GM12878 (cell line): ENCODE measurements at regions not wholly inside any gene's neighbourhood (a gene's known extent, or its start where the extent isn't known, plus 50 kb on each side); places are given as distances from the start of the nearest gene placed in this dataset.

Experiments used
- ATAC-seq: fragments of 200-7000 bp; cut with Tn5 transposase; 3 replicates; pipeline ENCODE4 v1.9.1; 2020; ENCODE audit warnings: mild to moderate bottlenecking, moderate library complexity
- BruUV-seq: library from RNA; stranded (reverse); fragments of 400-500 nt; replicated peaks from 2 replicates; lab custom pipeline; 2021; lab: Mats Ljungman, UMichigan
- CTCF ChIA-PET: fragments of 300-600 bp; sonication (Branson Sonifier 250); formaldehyde crosslinking; extraction: SDS; loops from one replicate; lab custom pipeline; 2021; ENCODE audit warnings: inconsistent platforms; lab: Yijun Ruan, JAX
- POLR2A ChIA-PET: fragments of 350-600 bp; formaldehyde crosslinking; extraction: SDS; loops from one replicate; lab custom pipeline; 2021; ENCODE audit warnings: inconsistent platforms; lab: Charles Lee
- RAD21 ChIA-PET: fragments of 300-600 bp; sonication (Branson Sonifier 250); formaldehyde crosslinking; loops from one replicate; lab custom pipeline; 2023; ENCODE audit warnings: antibody characterized with exemption; ENCODE audit not compliant: unreplicated experiment; lab: Charles Lee
- SMC1A ChIA-PET: fragments of 300-600 bp; sonication (Branson Sonifier 250); formaldehyde crosslinking; loops from one replicate; lab custom pipeline; 2023; ENCODE audit not compliant: unreplicated experiment, uncharacterized antibody; lab: Charles Lee
- DNase-seq: peaks from one replicate; pipeline ENCODE4 v3.0.0-alpha.2; 2011; ENCODE audit warnings: low read depth, low spot score
- FAIRE-seq: peaks from 3 replicates; lab custom pipeline; 2011; peaks lifted over from hg19 to GRCh38; lab: Jason Lieb, UNC
- H2AFZ ChIP-seq: 2 replicates; pipeline ENCODE4 v1.6.0; 2011; ENCODE audit warnings: low read depth, low read length, control low read depth; ENCODE audit not compliant: control insufficient read depth
- H3K27ac ChIP-seq: 2 replicates; pipeline ENCODE4 v1.5.1; 2011; ENCODE audit warnings: control low read depth; ENCODE audit not compliant: control insufficient read depth, insufficient read depth
- H3K27me3 ChIP-seq, 2 experiments: replicated peaks in 1 of 2; 2 replicates each; pipeline versions ENCODE4 v1.6.0 to v1.6.1; 2011; ENCODE audit warnings: low read length in 1 of 2; ENCODE audit not compliant: control insufficient read depth in 2 of 2, insufficient read depth in 2 of 2
- H3K36me3 ChIP-seq, 2 experiments: 2 replicates each; pipeline ENCODE4 v1.5.1; 2011; ENCODE audit warnings: low read length in 1 of 2; ENCODE audit not compliant: control insufficient read depth in 2 of 2, insufficient read depth in 2 of 2
- H3K4me1 ChIP-seq: 2 replicates; pipeline ENCODE4 v1.6.1; 2011; ENCODE audit warnings: mild to moderate bottlenecking, low read length, moderate library complexity, mixed read lengths; ENCODE audit not compliant: control insufficient read depth, insufficient read depth
- H3K4me2 ChIP-seq: 2 replicates; pipeline ENCODE4 v1.6.0; 2011; ENCODE audit warnings: control low read depth; ENCODE audit not compliant: control insufficient read depth, insufficient read depth
- H3K4me3 ChIP-seq: fragments of 200-600 bp; sonication (generic); 2 replicates; pipeline ENCODE4 v1.5.1; 2016
- H3K79me2 ChIP-seq: 2 replicates; pipeline ENCODE4 v1.6.0; 2011; ENCODE audit warnings: low read length; ENCODE audit not compliant: control insufficient read depth, insufficient read depth
- H3K9ac ChIP-seq: 2 replicates; pipeline ENCODE4 v1.8.0; 2011; ENCODE audit warnings: low read length, control low read depth, mixed read lengths; ENCODE audit not compliant: control insufficient read depth, insufficient read depth
- H3K9me3 ChIP-seq: replicated peaks from 3 replicates; pipeline ENCODE4 v1.5.1; 2011; ENCODE audit warnings: mild to moderate bottlenecking, low read length; ENCODE audit not compliant: control insufficient read depth, insufficient read depth
- H4K20me1 ChIP-seq: 2 replicates; pipeline ENCODE4 v1.6.0; 2011; ENCODE audit not compliant: control insufficient read depth, insufficient read depth
- EZH2 ChIP-seq: IDR thresholded peaks from 2 replicates; pipeline ENCODE4 v1.6.1; 2012; ENCODE audit warnings: low read depth, mild to moderate bottlenecking, control low read depth, inconsistent platforms, low read length, borderline replicate concordance; ENCODE audit not compliant: control insufficient read depth
- PAX5 ChIP-seq: IDR thresholded peaks from 2 replicates; pipeline ENCODE4 v1.6.1; 2011; ENCODE audit warnings: low read depth, low read length, borderline replicate concordance
- SP1 ChIP-seq: IDR thresholded peaks from one replicate; pipeline ENCODE4 v1.6.1; 2011; ENCODE audit warnings: low read depth, low read length
- SREBF2 ChIP-seq: IDR thresholded peaks from 2 replicates; pipeline ENCODE4 v1.6.1; 2012; ENCODE audit warnings: mild to moderate bottlenecking, low read length
- ZNF274 ChIP-seq: IDR thresholded peaks from one replicate; pipeline ENCODE4 v1.8.0; 2011; ENCODE audit not compliant: insufficient read length, insufficient read depth
- WGBS: methylation state at CpG from one replicate; pipeline ENCODE4 v1.1.6; 2016; ENCODE audit warnings: low lambda C conversion rate; ENCODE audit not compliant: insufficient replicate concordance, insufficient coverage; ENCODE audit errors: missing lambda C conversion rate; 5-methylcytosine and 5-hydroxymethylcytosine counted together
- in situ Hi-C: fragments of 300-500 bp; cut with MboI; formaldehyde crosslinking; loops from 9 replicates; pipeline ENCODE4 v1.14.3; 2018; ENCODE audit warnings: mixed read lengths
- intact Hi-C: fragments of 100-400 bp; cut with micrococcal nuclease; formaldehyde crosslinking; loops from one replicate; pipeline ENCODE4 v1.14.2; 2022; ENCODE audit not compliant: unreplicated experiment
- TF ChIP-seq, protein P1 (sequence below): IDR thresholded peaks from 2 replicates; pipeline ENCODE4 v1.6.1; 2012; ENCODE audit warnings: low read depth, low read length, improper control_type of control experiment
- TF ChIP-seq, protein P2 (sequence below): fragments of 450-650 bp; IDR thresholded peaks from 2 replicates; pipeline ENCODE4 v1.6.1; 2016; ENCODE audit warnings: mild to moderate bottlenecking, moderate library complexity, borderline replicate concordance

DNA sequence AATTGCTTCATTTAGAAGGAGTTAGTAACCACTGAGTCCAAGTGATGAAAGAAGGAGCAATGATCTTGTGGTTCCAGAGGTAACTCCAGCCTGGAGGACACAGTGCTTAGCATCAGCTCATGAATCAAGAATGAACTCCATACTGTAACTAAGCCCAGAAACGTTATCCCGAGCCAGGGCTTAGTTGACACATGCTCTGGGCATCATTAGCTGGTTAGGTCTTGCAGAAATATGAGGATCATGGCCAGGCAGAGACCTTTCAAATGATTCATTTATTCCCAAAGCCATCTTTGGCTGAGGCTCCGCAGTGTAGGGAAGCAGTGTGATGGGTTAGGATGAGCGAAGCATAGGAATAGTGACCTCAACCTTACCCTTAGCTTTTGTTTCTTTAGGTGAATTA lies 277.4 kb downstream of the FAM76B start:
- no peak for TF ChIP-seq EZH2
- TF ChIP-seq, protein P1, sequence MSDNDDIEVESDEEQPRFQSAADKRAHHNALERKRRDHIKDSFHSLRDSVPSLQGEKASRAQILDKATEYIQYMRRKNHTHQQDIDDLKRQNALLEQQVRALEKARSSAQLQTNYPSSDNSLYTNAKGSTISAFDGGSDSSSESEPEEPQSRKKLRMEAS: no peak
- TF ChIP-seq, protein P2, sequence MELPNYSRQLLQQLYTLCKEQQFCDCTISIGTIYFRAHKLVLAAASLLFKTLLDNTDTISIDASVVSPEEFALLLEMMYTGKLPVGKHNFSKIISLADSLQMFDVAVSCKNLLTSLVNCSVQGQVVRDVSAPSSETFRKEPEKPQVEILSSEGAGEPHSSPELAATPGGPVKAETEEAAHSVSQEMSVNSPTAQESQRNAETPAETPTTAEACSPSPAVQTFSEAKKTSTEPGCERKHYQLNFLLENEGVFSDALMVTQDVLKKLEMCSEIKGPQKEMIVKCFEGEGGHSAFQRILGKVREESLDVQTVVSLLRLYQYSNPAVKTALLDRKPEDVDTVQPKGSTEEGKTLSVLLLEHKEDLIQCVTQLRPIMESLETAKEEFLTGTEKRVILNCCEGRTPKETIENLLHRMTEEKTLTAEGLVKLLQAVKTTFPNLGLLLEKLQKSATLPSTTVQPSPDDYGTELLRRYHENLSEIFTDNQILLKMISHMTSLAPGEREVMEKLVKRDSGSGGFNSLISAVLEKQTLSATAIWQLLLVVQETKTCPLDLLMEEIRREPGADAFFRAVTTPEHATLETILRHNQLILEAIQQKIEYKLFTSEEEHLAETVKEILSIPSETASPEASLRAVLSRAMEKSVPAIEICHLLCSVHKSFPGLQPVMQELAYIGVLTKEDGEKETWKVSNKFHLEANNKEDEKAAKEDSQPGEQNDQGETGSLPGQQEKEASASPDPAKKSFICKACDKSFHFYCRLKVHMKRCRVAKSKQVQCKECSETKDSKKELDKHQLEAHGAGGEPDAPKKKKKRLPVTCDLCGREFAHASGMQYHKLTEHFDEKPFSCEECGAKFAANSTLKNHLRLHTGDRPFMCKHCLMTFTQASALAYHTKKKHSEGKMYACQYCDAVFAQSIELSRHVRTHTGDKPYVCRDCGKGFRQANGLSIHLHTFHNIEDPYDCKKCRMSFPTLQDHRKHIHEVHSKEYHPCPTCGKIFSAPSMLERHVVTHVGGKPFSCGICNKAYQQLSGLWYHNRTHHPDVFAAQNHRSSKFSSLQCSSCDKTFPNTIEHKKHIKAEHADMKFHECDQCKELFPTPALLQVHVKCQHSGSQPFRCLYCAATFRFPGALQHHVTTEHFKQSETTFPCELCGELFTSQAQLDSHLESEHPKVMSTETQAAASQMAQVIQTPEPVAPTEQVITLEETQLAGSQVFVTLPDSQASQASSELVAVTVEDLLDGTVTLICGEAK: no peak
- no peak for TF ChIP-seq SP1
- TF ChIP-seq SREBF2: no peak
- TF ChIP-seq ZNF274: no peak
- TF ChIP-seq PAX5: no peak
- Histone ChIP-seq H3K9ac (no peak overlapping the region), H3K4me3 (no peak overlapping the region), H3K4me1 (no peaks in the 10 kb centered on the region), H3K27ac (no peak overlapping the region), H4K20me1 (no peaks in the 10 kb centered on the region), H3K27me3 (peaks cover 0 to 2% of the 10 kb centered on the region in 2 experiments; a peak in 3 of 4 replicates), H3K9me3 (no peaks in the 10 kb centered on the region), H3K4me2 (no peak overlapping the region), H3K36me3 (no peaks in the 10 kb centered on the region), H2AFZ (no peak overlapping the region), H3K79me2 (no peaks in the 10 kb centered on the region)
- ChIA-PET POLR2A (no interaction called here), RAD21 (interaction anchor here (0.6 kb wide), 1 partner anchor 128 kb away, joined by 3 read pairs; no protein-coding TSS in a partner anchor), SMC1A (interaction anchor here (0.7 to 2.6 kb wide), 4 partner anchors 12 to 169 kb away, joined by 3 to 7 read pairs (median 6); no protein-coding TSS in a partner anchor), CTCF (interaction anchor here (1.3 to 2.7 kb wide), 2 partner anchors 9 to 194 kb away, joined by 3 to 14 read pairs; no protein-coding TSS in a partner anchor)
- no TSS peak for BruUV-seq
- FAIRE-seq: no peak
- intact Hi-C loops: no loop called here
- DNase-seq: no peak
- no peak for ATAC-seq
- in situ Hi-C loops: no loop called here
- 33% methylated on average over 4 of the region's 4 CpGs for WGBS
